GM18858 (cell line): ENCODE measurements at regions not wholly inside any gene's neighbourhood (a gene's known extent, or its start where the extent isn't known, plus 50 kb on each side); places are given as distances from the start of the nearest gene placed in this dataset.

ENCODE experiments used
- ATAC-seq: cut with Tn5 transposase; IDR thresholded peaks from one replicate; pipeline ENCODE4 v1.9.1; 2021; ENCODE audit not compliant: unreplicated experiment

- no peak for ATAC-seq
Measured at GRCh38 chrX:42944381-42944998, 166.5 kb upstream of the PPP1R2C start.

GRCh38 chrX:42946544-42947194 is 168.7 kb upstream of the PPP1R2C start:
- no peak for ATAC-seq

- no peak for ATAC-seq
Measured at GRCh38 chrX:42948723-42949657, 171.0 kb upstream of the PPP1R2C start.

- no peak for ATAC-seq
Measured at GRCh38 chrX:42951747-42952146, 173.8 kb upstream of the PPP1R2C start.

- ATAC-seq, result no peak
Measured at GRCh38 chrX:42952621-42953020, 174.7 kb upstream of the PPP1R2C start.

DNA sequence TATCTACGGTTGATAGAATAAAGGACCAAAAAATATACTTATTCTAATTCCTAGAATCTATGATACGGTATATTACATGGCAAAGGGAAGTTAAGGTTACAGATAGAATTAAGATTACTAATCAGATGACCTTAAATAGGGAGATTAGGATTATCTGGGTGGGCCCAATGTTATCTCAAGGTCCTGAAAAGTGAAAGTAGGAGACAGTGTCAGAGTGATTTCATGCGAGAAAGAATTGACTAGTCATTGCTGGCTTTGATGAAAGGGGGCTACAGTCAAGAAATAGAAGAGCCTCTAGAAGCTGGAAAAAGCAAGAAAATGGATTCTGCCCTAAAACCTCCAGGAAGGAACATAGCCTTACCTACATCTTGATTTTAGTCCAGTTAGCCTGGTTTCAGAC is 176.9 kb upstream of the PPP1R2C start:
- ATAC-seq, result no peak

GRCh38 chrX:42955349-42955748 is 177.4 kb upstream of the PPP1R2C start:
- ATAC-seq, result peak; percentile 85

DNA sequence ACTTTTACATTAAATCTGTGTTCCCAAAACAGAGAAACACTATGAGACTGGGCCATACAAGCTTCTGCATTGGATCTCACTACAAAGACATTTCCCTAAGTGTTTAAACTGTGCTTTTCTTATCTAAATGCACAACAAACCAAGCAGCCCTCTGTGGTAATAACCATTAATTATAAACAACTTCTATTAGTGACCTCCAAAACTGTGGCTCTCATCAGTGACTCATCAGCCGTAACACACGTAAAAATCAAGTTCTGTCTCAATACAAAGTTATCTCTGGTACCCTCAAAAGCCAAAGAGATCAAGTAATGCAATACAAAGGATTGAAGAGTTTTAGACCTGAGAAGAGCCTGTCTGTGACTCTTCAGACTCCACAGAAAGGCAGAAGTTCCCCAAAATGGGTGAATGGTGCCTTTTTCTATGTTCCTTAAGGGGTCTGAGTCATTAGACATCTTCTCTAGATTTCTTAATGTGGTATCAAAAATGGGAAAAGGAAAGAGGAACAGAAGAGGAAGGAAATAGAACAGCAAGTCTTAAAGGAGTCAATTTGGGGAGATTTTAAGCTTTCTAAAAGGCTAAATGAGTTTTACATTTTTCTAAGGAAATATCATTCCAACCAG is 189.8 kb upstream of the PPP1R2C start:
- no peak for ATAC-seq

GRCh38 chrX:42973321-42973720 is 195.4 kb upstream of the PPP1R2C start:
- no peak for ATAC-seq

- no peak for ATAC-seq
Measured at GRCh38 chrX:42975906-42976305, 197.9 kb upstream of the PPP1R2C start.

DNA sequence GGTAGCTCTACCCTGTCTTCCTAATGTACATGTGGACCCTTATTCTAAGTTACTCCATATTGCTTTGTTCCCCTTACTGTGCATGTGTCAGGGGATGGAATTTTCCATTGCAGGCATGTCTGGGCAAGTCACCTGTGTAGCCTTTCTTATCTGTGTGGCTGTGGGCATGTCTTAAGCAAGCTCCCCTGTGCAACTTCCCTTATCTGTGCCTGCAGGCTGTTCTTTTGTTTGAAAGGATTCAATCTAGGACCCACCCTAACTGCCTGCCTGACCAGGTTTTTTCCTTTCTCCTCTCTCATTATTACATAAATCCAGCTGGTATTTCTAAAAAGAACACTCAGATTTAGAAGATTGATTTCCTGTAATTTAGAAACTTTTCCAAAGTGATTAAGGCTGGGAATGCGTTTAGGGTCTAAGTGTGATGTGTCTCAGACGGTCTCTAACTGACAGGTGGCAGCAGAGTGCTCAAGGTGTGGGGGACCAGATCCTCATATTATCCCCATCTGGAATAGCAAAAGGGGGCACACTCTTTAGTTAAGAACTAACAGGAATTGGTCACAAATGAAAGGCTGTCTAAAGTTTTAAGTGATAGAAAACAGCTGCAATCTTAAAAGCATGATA is 198.9 kb upstream of the PPP1R2C start:
- ATAC-seq, result no peak

GRCh38 chrX:42978655-42979379 is 200.9 kb upstream of the PPP1R2C start:
- no peak for ATAC-seq

DNA sequence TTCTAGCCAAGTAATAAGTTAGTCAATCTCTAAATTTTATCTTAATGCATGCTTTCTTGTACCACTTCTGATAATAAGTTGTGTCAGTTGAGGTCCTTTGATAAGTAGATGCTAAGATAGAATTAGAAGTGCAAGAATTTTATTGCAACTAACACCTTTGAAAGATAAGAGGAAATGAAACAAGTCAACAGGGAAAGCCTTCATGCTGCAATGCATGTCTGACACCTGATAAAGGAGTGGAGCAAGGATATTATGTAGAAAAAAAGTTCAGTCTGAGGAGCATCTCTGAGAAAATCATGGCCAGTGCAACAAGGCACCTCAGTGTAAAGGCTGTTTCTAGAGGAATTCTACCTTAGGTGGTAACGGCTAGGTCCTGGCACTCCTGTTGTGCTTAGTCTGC is 210.7 kb upstream of the PPP1R2C start:
- no peak for ATAC-seq

- no peak for ATAC-seq
Measured at GRCh38 chrX:42992199-42992943, 214.4 kb upstream of the PPP1R2C start.

DNA sequence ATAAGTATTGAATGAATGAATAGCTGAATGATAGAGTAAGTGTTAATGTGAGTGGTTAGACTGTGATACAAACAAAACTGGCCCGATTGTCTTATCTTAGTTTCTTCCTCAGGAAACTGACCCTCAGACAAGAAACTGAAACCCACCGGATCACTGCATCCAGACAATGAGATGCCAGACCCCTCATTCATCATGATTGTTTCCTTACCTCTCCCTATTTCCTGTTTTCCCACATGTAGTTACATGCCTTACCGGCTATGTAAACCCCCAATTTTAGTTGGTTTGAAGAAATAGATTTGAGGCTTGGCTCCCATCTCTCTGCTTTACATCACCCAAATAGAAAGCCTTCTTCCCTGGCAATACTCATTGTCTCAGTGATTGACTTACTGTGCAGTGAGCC is 218.9 kb upstream of the PPP1R2C start:
- no peak for ATAC-seq

DNA sequence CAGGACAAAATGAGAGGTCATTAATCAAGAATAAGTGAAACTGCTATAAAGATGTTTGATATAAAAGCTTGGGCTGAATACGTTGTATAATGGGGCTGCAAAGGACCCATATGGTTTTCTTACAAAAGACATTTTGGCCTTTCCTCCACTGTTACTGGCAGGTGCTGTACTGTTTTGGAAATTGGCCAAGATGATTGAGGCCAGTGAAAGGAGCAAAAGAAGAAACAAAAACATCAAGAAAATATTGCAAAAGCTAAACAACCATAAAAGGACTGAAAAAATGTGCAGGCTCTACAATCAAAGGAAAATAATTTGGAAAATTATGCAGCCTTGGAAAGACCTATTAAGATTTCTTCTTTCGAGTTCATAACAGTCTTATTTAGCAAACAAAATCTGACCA is 222.2 kb upstream of the PPP1R2C start:
- ATAC-seq, result no peak

DNA sequence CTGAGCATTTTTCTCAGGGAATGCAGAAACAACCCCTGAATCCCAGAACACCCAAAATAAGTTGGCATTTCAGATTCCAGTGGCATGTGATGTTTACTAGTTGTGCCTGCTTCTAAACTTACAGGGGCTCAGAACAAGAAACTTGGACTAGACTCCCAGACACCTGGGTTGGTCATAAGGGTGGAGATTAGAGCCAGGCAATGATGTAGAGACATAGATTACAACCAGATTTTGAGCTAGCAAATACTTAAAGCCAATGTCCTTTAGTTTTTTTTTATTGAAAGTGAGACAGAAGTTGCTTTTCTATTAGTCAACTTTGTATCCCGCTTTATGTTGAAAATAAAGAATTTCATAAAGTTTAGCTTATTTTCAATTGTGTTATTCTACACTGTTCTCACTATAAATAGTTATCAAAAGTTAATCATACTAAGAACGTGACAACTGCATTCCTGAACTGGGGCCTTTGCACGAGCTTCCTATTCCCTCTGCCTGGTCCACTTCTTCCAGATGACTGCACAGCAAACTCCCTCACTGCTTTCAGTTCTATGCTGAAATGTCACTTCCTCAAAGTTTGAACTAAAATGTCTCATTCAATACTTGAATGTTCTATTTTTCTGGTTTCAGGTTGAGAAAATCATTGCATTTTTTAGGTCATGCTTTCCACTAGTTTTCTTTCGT is 224.7 kb upstream of the PPP1R2C start:
- peak; percentile 81 for ATAC-seq

DNA sequence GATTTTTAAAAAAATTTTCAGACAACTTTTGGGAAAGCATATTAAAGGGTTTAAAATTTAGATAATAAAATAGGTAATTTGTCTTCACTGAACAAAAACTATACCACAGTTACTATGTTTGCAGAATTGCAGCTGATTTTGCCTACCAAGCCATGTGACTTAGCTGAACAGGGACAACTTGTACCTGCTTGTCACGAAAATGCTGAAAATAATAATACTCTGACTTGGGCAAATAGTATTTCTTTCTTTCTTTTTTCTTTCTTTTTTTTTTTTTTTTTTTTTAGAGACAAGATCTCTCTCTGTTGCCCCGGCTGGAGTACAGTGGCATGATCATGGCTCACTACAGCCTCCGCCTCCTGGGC is 225.2 kb upstream of the PPP1R2C start:
- peak; percentile 9 for ATAC-seq

- no peak for ATAC-seq
Measured at GRCh38 chrX:43003939-43004338, 226.0 kb upstream of the PPP1R2C start.
